Breast epithelium (tissue), 4 donors: ENCODE measurements at regions not wholly inside any gene's neighbourhood (a gene's known extent, or its start where the extent isn't known, plus 50 kb on each side); places are given as distances from the start of the nearest gene placed in this dataset.

Experiments used
- DNase-seq, 2 donors: peaks; one replicate each; pipeline ENCODE4 v3.0.0-alpha.2; 2019; ENCODE audit warnings: low spot score in 2 of 2
- H3K27ac ChIP-seq, 2 donors: fragments of 200-600 bp; sonication (generic) in 1 of 2; one replicate each; pipeline ENCODE4 v1.5.1; 2016 to 2019; ENCODE audit warnings: mild to moderate bottlenecking in 1 of 2
- H3K27me3 ChIP-seq, 2 donors: fragments of 200-600 bp; sonication (generic) in 1 of 2; one replicate each; pipeline versions ENCODE4 v1.5.1 to v1.6.0; 2017 to 2019; ENCODE audit warnings: control low read depth in 1 of 2, mild to moderate bottlenecking in 1 of 2
- H3K36me3 ChIP-seq: fragments of 200-600 bp; one replicate; pipeline ENCODE4 v1.5.1; 2019
- H3K4me1 ChIP-seq, 2 donors: fragments of 200-600 bp; sonication (generic); one replicate each; pipeline ENCODE4 v1.5.1; 2016 to 2019; ENCODE audit warnings: control low read depth in 1 of 2
- H3K4me3 ChIP-seq, 3 donors: fragments of 200-600 bp; sonication (generic); 1 replicate in 2 of 3; 2 replicates in 1 of 3; pipeline ENCODE4 v1.5.1; 2016 to 2019; ENCODE audit warnings: mild to moderate bottlenecking in 3 of 3, moderate library complexity in 2 of 3
- H3K9me3 ChIP-seq, 2 donors: fragments of 200-600 bp; sonication (generic) in 1 of 2; one replicate each; pipeline ENCODE4 v1.5.1; 2016 to 2019; ENCODE audit warnings: control low read depth in 1 of 2
- CTCF ChIP-seq, 3 donors: fragments of 450-650 bp; IDR thresholded peaks; one replicate each; pipeline ENCODE4 v1.5.1; 2016 to 2017; ENCODE audit warnings: antibody characterized with exemption in 3 of 3, mild to moderate bottlenecking in 3 of 3, moderate library complexity in 3 of 3
- POLR2A ChIP-seq: fragments of 450-650 bp; IDR thresholded peaks from one replicate; pipeline ENCODE4 v1.6.1; 2016; ENCODE audit warnings: antibody characterized with exemption, mild to moderate bottlenecking, moderate library complexity
- POLR2AphosphoS5 ChIP-seq, 3 donors: sonication (generic); formaldehyde crosslinking; IDR thresholded peaks; one replicate each; pipeline ENCODE4 v1.6.1; 2017; ENCODE audit warnings: antibody characterized with exemption in 3 of 3
- intact Hi-C: fragments of 100-400 bp; cut with DNase I; formaldehyde crosslinking; loops from one replicate; pipeline ENCODE4 v1.15.1; 2023; ENCODE audit warnings: low total_unique reads

- no peaks in the 10 kb centered on the region for H3K36me3 ChIP-seq
- no peak overlapping the region for H3K27ac ChIP-seq
- no peaks in the 10 kb centered on the region for H3K4me1 ChIP-seq
- intact Hi-C loops: loop anchor here (5.0 kb wide), 1 partner anchor 391 kb away; the partner anchor contains the start of gene DMAC1
- H3K4me3 ChIP-seq: no peak overlapping the region
- H3K27me3 ChIP-seq: no peaks in the 10 kb centered on the region
- no peak for TF ChIP-seq POLR2A
- no peak for TF ChIP-seq CTCF (IDR thresholded peaks at IDR 0.05)
- TF ChIP-seq POLR2AphosphoS5 (IDR thresholded peaks at IDR 0.05): no peak
- no peak for DNase-seq
- no peaks in the 10 kb centered on the region for H3K9me3 ChIP-seq
Observed at GRCh38 chr9:7405924-7406604, 393.5 kb downstream of the DMAC1 start.

- no peak for DNase-seq
- no peaks in the 10 kb centered on the region for H3K9me3 ChIP-seq
- no peak overlapping the region for H3K4me3 ChIP-seq
- no peaks in the 10 kb centered on the region for H3K27me3 ChIP-seq
- TF ChIP-seq CTCF (IDR thresholded peaks at IDR 0.05) (no peak), POLR2A (no peak), POLR2AphosphoS5 (IDR thresholded peaks at IDR 0.05) (no peak)
- H3K36me3 ChIP-seq: no peaks in the 10 kb centered on the region
- intact Hi-C loops: no loop called here
- no peaks in the 10 kb centered on the region for H3K4me1 ChIP-seq
- H3K27ac ChIP-seq: no peak overlapping the region
Observed at GRCh38 chr9:7403839-7404487, 395.6 kb downstream of the DMAC1 start.

GRCh38 chr9:7403028-7403389, 396.6 kb downstream of the DMAC1 start:
- intact Hi-C loops: no loop called here
- Histone ChIP-seq H3K27me3 (no peaks in the 10 kb centered on the region), H3K27ac (no peak overlapping the region), H3K4me3 (no peak overlapping the region), H3K36me3 (no peaks in the 10 kb centered on the region), H3K4me1 (no peaks in the 10 kb centered on the region), H3K9me3 (no peaks in the 10 kb centered on the region)
- no peak for DNase-seq
- TF ChIP-seq CTCF (IDR thresholded peaks at IDR 0.05) (no peak), POLR2A (no peak), POLR2AphosphoS5 (IDR thresholded peaks at IDR 0.05) (no peak)

- no peak overlapping the region for H3K27ac ChIP-seq
- no peaks in the 10 kb centered on the region for H3K27me3 ChIP-seq
- H3K4me3 ChIP-seq: no peak overlapping the region
- TF ChIP-seq CTCF (IDR thresholded peaks at IDR 0.05): no peak
- no peak for TF ChIP-seq POLR2AphosphoS5 (IDR thresholded peaks at IDR 0.05)
- no peak for TF ChIP-seq POLR2A
- no peaks in the 10 kb centered on the region for H3K9me3 ChIP-seq
- intact Hi-C loops: no loop called here
- no peaks in the 10 kb centered on the region for H3K36me3 ChIP-seq
- no peak for DNase-seq
- no peaks in the 10 kb centered on the region for H3K4me1 ChIP-seq
Observed at GRCh38 chr9:7402334-7403027, 397.1 kb downstream of the DMAC1 start.

GRCh38 chr9:7401116-7401515, 398.5 kb downstream of the DMAC1 start:
- Histone ChIP-seq H3K27ac (no peak overlapping the region), H3K27me3 (no peaks in the 10 kb centered on the region), H3K36me3 (no peaks in the 10 kb centered on the region), H3K9me3 (no peaks in the 10 kb centered on the region), H3K4me1 (no peaks in the 10 kb centered on the region), H3K4me3 (no peak overlapping the region)
- DNase-seq: no peak
- TF ChIP-seq CTCF (IDR thresholded peaks at IDR 0.05) (no peak), POLR2A (no peak), POLR2AphosphoS5 (IDR thresholded peaks at IDR 0.05) (no peak)
- intact Hi-C loops: no loop called here
